GM20000 (cell line): ENCODE measurements at regions not wholly inside any gene's neighbourhood (a gene's known extent, or its start where the extent isn't known, plus 50 kb on each side); places are given as distances from the start of the nearest gene placed in this dataset.

Source experiments
- DNase-seq: peaks from one replicate; pipeline ENCODE4 v3.0.0; 2012; ENCODE audit warnings: low spot score
- TF ChIP-seq, protein P1 (sequence below): IDR thresholded peaks from 2 replicates; pipeline ENCODE4 v1.5.1; 2012; ENCODE audit warnings: mild to moderate bottlenecking, control low read depth; ENCODE audit errors: extremely low read depth, missing control alignments

DNA sequence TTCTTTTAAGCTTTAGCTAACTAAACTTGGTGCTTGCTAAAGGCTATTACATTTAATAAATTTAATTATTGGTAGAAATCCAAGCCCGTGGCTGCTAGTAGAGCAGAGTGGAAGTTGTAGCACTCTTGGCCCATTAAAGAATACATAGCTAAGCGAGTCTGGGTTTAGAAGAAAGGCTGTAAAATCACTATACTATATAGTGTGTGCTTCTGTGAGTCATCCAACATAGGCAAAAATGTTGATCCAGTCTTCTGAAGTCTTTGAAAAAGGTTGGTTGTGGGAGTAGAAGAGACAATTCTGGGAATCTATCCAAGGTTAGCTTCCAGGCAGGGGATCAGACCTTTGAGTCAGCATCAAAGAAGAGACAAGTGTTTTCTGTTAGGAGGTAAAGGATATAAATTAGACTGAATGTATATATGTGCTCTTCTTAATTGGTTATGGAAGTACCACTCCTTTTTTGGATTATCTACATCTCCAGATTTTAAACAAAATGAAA is 664.2 kb downstream of the NXPH1 start:
- no peak for DNase-seq
- TF ChIP-seq, protein P1, sequence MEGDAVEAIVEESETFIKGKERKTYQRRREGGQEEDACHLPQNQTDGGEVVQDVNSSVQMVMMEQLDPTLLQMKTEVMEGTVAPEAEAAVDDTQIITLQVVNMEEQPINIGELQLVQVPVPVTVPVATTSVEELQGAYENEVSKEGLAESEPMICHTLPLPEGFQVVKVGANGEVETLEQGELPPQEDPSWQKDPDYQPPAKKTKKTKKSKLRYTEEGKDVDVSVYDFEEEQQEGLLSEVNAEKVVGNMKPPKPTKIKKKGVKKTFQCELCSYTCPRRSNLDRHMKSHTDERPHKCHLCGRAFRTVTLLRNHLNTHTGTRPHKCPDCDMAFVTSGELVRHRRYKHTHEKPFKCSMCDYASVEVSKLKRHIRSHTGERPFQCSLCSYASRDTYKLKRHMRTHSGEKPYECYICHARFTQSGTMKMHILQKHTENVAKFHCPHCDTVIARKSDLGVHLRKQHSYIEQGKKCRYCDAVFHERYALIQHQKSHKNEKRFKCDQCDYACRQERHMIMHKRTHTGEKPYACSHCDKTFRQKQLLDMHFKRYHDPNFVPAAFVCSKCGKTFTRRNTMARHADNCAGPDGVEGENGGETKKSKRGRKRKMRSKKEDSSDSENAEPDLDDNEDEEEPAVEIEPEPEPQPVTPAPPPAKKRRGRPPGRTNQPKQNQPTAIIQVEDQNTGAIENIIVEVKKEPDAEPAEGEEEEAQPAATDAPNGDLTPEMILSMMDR, result no peak

DNA sequence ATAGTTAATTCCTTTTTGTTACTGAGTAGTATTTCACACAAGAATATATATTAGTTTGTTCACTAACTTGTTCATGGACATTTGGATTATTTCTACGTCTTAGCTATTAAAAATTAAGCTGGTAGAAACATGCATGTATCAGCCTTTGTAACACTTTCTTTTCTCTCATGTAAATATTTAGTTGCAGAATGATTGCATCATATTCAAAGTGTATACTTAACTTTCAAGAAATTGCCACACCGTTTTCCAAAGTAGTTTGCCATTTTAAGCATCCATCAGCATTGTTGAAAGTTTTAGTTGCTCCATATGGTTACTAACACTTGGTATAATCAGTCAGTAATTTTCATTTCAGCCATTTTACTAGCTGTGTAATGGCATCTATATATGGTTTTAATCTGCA is 666.9 kb downstream of the NXPH1 start:
- TF ChIP-seq, protein P1, result no peak
- no peak for DNase-seq

DNA sequence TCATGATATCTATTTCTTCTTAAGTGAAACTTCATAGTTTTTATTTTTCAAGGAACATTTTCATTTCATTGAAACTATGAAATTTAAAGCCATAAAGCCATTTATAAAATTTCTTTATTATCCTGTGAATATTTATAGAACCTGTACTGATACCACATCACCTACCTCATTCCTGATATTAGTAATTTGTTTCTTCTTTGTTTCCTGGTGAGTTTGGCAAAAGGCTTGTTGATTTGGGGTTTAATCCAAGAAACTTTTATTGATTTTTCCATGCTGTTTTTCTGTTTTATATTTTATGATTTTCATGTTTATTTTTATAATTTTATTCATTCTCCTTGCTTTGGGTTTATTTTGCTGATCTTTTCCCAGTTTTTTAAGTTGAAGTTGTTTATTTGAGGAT is 669.4 kb downstream of the NXPH1 start:
- no peak for DNase-seq
- TF ChIP-seq, protein P1, result no peak

DNA sequence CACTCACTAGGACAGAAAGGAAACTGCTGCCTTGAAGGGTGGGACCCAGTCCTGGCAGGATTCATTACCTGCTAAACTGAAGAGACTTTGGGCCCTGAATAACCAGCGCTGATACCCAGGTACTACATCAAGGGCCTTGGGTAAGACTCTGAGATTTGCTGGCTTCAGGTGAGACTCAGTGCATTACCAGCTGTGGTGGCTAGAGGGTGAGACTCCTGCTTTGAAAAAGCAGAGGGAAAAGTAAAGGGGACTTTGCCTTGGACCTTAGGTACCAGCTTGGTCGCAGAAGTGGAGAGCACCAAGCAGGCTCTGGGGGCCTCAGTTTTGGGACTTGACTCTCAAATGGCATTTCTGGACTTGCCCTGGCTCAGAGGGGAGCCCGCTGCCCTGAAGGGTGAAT is 673.3 kb downstream of the NXPH1 start:
- TF ChIP-seq, protein P1, result no peak

DNA sequence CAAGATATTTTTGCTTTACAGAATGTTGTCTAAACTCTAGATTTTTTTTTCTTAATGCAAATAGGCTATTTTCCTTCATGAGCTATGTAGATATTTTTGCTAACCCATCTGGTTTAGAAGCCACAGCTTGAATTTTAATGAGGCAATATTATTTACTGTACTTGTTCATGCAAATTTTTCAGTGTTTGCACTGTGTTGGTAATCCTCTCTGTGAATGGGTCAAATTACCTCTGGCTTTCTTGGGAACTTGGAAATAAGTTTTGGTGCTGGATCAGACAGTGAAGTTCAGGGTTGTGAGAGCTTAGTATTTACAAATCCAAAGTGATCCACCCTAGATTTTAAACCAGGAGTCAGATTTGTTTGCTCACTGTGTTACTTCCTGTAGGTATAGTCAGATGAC is 686.9 kb downstream of the NXPH1 start:
- no peak for DNase-seq
- TF ChIP-seq, protein P1, result no peak

More for the DNA sequence above, 673.3 kb downstream of the NXPH1 start:
- no peak for DNase-seq

DNA sequence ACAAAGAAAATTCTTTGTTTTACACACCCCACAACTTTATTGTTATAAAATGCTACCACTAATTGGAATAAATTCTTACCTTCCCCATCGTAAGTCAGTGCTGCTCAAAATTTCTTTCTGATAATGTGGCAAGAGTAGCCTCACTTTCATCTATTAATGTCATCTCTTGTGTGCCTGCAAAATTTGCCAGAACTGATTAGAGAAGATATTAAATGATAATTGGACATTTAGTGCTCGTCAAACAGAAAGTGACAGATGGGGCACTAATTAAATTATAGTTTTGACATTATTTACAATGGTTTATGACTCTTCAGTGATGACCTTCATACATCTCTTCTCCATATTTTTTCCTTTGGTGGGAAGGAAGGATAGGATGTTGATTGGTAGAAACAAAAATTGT is 690.9 kb downstream of the NXPH1 start:
- TF ChIP-seq, protein P1, result no peak
- no peak for DNase-seq

DNA sequence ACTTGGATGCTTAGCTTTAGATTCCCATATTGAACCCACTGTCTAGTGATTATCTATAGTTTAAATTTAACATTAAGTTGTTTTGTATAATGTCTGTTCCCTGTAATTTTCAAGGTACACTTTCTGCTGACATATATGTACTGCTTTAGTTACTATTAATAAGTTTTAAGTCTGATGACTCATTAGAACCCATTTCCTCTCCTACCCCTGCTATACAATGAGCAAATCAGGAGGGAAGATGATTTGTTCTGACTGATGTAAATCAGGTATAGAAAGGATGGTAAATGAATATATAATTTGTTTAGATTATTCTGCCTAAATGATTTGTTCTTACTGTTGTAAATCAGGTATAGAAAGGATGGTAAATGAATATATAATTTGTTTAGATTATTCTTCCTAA is 691.8 kb downstream of the NXPH1 start:
- TF ChIP-seq, protein P1, result no peak
- DNase-seq, result no peak
